ENCODE measurements at regions not wholly inside any gene's neighbourhood (a gene's known extent, or its start where the extent isn't known, plus 50 kb on each side); places are given as distances from the start of the nearest gene placed in this dataset.
"Not testable (repeated sequence)": the region's sequence is repeated elsewhere in the genome, so short reads cannot be mapped to it uniquely, and the experiment has no call there.

DNA sequence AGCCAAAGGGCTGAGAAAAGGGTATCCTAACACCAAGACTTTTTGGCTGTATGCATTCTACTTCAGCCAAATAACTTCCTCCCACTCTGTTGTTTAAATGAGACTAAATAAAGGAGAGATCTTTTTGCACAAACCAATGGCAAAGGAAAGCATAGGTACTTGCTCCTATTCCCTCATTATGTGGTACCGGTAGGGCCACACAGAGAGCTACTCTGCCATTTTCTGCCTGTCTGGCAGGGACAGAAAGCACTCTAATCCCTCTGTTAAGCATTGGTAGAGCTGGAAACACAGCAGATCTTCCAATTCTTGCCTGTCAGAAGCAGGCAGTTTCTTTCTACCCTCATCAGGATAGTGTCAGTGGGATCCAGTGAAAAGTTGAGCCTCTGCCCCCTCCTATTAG is 918.3 kb upstream of the TMEFF2 start:
- DNase-seq (ENCODE audit: low read depth in 4 of 6, low spot score in 6 of 6), result no peak
- 75% methylated on average over 1 of the region's 1 CpG for WGBS (ENCODE audit: insufficient coverage)

GRCh38 chr2:193103064-193103463 is 908.3 kb upstream of the TMEFF2 start:
- Histone ChIP-seq H3K27me3 (ENCODE audit: control insufficient read depth, insufficient read depth, low read length) (no peaks in the 10 kb centered on the region), H3K4me3 (ENCODE audit: low read depth, low read length) (no peak overlapping the region), H3K9me3 (ENCODE audit: control insufficient read depth, insufficient read depth, low read length) (no peaks in the 10 kb centered on the region), H3K4me1 (ENCODE audit: control insufficient read depth, insufficient read depth, low read length) (no peaks in the 10 kb centered on the region), H3K27ac (ENCODE audit: low read depth, low read length) (no peak overlapping the region), H3K36me3 (ENCODE audit: control insufficient read depth, insufficient read depth, low read length) (no peaks in the 10 kb centered on the region)
- no CpG with 5 or more reads among the region's 1 CpG for WGBS (ENCODE audit: insufficient coverage)
- DNase-seq (ENCODE audit: low read depth in 4 of 6, low spot score in 6 of 6), result no peak

More for the DNA sequence above, 918.3 kb upstream of the TMEFF2 start:
- no peaks in the 10 kb centered on the region for H3K9me3 ChIP-seq (ENCODE audit: control insufficient read depth, insufficient read depth, low read length)
- no peak overlapping the region for H3K4me3 ChIP-seq (ENCODE audit: low read depth, low read length)
- H3K27me3 ChIP-seq (ENCODE audit: control insufficient read depth, insufficient read depth, low read length), result no peaks in the 10 kb centered on the region
- H3K36me3 ChIP-seq (ENCODE audit: control insufficient read depth, insufficient read depth, low read length), result no peaks in the 10 kb centered on the region
- no peak overlapping the region for H3K27ac ChIP-seq (ENCODE audit: low read depth, low read length)
- H3K4me1 ChIP-seq (ENCODE audit: control insufficient read depth, insufficient read depth, low read length), result no peaks in the 10 kb centered on the region

GRCh38 chr2:193101591-193101990 is 906.9 kb upstream of the TMEFF2 start:
- H3K27me3 ChIP-seq (ENCODE audit: control insufficient read depth, insufficient read depth, low read length), result no peaks in the 10 kb centered on the region
- no peaks in the 10 kb centered on the region for H3K4me1 ChIP-seq (ENCODE audit: control insufficient read depth, insufficient read depth, low read length)
- no peak overlapping the region for H3K27ac ChIP-seq (ENCODE audit: low read depth, low read length)
- no peaks in the 10 kb centered on the region for H3K36me3 ChIP-seq (ENCODE audit: control insufficient read depth, insufficient read depth, low read length)
- no peak for DNase-seq (ENCODE audit: low read depth in 4 of 6, low spot score in 6 of 6)
- H3K4me3 ChIP-seq (ENCODE audit: low read depth, low read length), result no peak overlapping the region
- no peaks in the 10 kb centered on the region for H3K9me3 ChIP-seq (ENCODE audit: control insufficient read depth, insufficient read depth, low read length)
- 100% methylated on average over 1 of the region's 5 CpGs for WGBS (ENCODE audit: insufficient coverage)

GRCh38 chr2:193088026-193088425 is 893.3 kb upstream of the TMEFF2 start:
- DNase-seq (ENCODE audit: low read depth in 4 of 6, low spot score in 6 of 6), result no peak
- no CpG with 5 or more reads among the region's 1 CpG for WGBS (ENCODE audit: insufficient coverage)
- no peaks in the 10 kb centered on the region for H3K27me3 ChIP-seq (ENCODE audit: control insufficient read depth, insufficient read depth, low read length)
- H3K9me3 ChIP-seq (ENCODE audit: control insufficient read depth, insufficient read depth, low read length), result no peaks in the 10 kb centered on the region
- H3K4me3 ChIP-seq (ENCODE audit: low read depth, low read length), result no peak overlapping the region
- no peak overlapping the region for H3K27ac ChIP-seq (ENCODE audit: low read depth, low read length)
- no peaks in the 10 kb centered on the region for H3K36me3 ChIP-seq (ENCODE audit: control insufficient read depth, insufficient read depth, low read length)
- no peaks in the 10 kb centered on the region for H3K4me1 ChIP-seq (ENCODE audit: control insufficient read depth, insufficient read depth, low read length)

DNA sequence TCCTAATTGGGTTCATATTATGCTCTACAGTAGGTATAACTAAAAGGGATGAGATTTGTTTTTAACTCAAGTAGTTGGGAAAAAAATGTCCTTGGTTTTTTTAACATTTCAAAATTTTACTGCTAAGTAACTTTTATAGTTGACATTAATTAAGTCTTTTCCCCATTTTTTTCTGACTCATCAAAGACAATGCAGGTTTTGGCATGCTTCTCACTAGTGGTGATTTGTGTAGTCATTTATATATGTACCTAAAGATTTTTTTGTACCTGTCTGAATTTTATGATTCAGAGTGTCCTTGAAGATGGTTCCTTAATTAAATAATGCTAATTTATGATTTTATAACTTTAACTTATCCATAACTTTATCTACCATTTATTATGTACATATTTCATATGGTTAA is 882.3 kb upstream of the TMEFF2 start:
- H3K27me3 ChIP-seq (ENCODE audit: control insufficient read depth, insufficient read depth, low read length), result no peaks in the 10 kb centered on the region
- H3K4me1 ChIP-seq (ENCODE audit: control insufficient read depth, insufficient read depth, low read length), result no peaks in the 10 kb centered on the region
- no peak overlapping the region for H3K4me3 ChIP-seq (ENCODE audit: low read depth, low read length)
- no peak overlapping the region for H3K27ac ChIP-seq (ENCODE audit: low read depth, low read length)
- no peak for DNase-seq (ENCODE audit: low read depth in 4 of 6, low spot score in 6 of 6)
- no peaks in the 10 kb centered on the region for H3K36me3 ChIP-seq (ENCODE audit: control insufficient read depth, insufficient read depth, low read length)
- H3K9me3 ChIP-seq (ENCODE audit: control insufficient read depth, insufficient read depth, low read length), result no peaks in the 10 kb centered on the region

- WGBS (ENCODE audit: insufficient coverage), result no CpG with 5 or more reads among the region's 2 CpGs
- no peak for DNase-seq (ENCODE audit: low read depth in 4 of 6, low spot score in 6 of 6)
- H3K4me1 ChIP-seq (ENCODE audit: control insufficient read depth, insufficient read depth, low read length), result no peaks in the 10 kb centered on the region
- no peak overlapping the region for H3K4me3 ChIP-seq (ENCODE audit: low read depth, low read length)
- peaks cover 2% of the 10 kb centered on the region for H3K9me3 ChIP-seq (ENCODE audit: control insufficient read depth, insufficient read depth, low read length)
- no peaks in the 10 kb centered on the region for H3K36me3 ChIP-seq (ENCODE audit: control insufficient read depth, insufficient read depth, low read length)
- H3K27ac ChIP-seq (ENCODE audit: low read depth, low read length), result no peak overlapping the region
- no peaks in the 10 kb centered on the region for H3K27me3 ChIP-seq (ENCODE audit: control insufficient read depth, insufficient read depth, low read length)
These were observed 880.2 kb upstream of the TMEFF2 start for GRCh38 chr2:193074933-193075332.

- WGBS (ENCODE audit: insufficient coverage), result 83% methylated on average over 2 of the region's 3 CpGs
These were observed 877.9 kb upstream of the TMEFF2 start for GRCh38 chr2:193072647-193073046.

DNA sequence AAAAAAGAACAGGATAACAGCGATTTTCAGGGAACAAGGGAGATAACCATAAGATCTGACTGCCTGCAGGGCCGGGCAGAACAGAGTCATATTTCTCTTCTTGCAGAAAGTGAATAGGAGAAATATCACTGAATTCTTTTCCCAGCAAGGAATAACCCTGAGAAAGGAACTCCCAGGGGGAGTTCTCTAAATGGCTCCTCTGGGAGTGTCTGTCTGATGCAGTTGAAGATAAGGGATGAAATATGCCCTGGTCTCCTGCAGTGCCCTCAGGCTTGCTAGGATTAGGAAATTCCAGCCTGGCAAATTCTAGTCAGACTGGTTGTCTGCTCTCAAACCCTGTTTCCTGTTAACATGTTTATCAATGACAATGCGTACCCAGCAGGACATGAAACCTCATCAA is 830.8 kb upstream of the TMEFF2 start:
- H3K4me3 ChIP-seq (ENCODE audit: low read depth, low read length); H3K27me3 ChIP-seq (ENCODE audit: control insufficient read depth, insufficient read depth, low read length); H3K36me3 ChIP-seq (ENCODE audit: control insufficient read depth, insufficient read depth, low read length); H3K4me1 ChIP-seq (ENCODE audit: control insufficient read depth, insufficient read depth, low read length); H3K9me3 ChIP-seq (ENCODE audit: control insufficient read depth, insufficient read depth, low read length); H3K27ac ChIP-seq (ENCODE audit: low read depth, low read length); DNase-seq (ENCODE audit: low read depth in 4 of 6, low spot score in 6 of 6): not testable (repeated sequence)
- WGBS (ENCODE audit: insufficient coverage), result 77% methylated on average over 1 of the region's 3 CpGs

More at GRCh38 chr2:193072647-193073046, 877.9 kb upstream of the TMEFF2 start:
- no peak for DNase-seq (ENCODE audit: low read depth in 4 of 6, low spot score in 6 of 6)
- no peak overlapping the region for H3K4me3 ChIP-seq (ENCODE audit: low read depth, low read length)
- no peaks in the 10 kb centered on the region for H3K36me3 ChIP-seq (ENCODE audit: control insufficient read depth, insufficient read depth, low read length)
- H3K27ac ChIP-seq (ENCODE audit: low read depth, low read length), result no peak overlapping the region
- peaks cover 2% of the 10 kb centered on the region for H3K9me3 ChIP-seq (ENCODE audit: control insufficient read depth, insufficient read depth, low read length)
- no peaks in the 10 kb centered on the region for H3K4me1 ChIP-seq (ENCODE audit: control insufficient read depth, insufficient read depth, low read length)
- no peaks in the 10 kb centered on the region for H3K27me3 ChIP-seq (ENCODE audit: control insufficient read depth, insufficient read depth, low read length)

- 100% methylated on average over 1 of the region's 1 CpG for WGBS (ENCODE audit: insufficient coverage)
These were observed 830.1 kb upstream of the TMEFF2 start for GRCh38 chr2:193024791-193025190.

DNA sequence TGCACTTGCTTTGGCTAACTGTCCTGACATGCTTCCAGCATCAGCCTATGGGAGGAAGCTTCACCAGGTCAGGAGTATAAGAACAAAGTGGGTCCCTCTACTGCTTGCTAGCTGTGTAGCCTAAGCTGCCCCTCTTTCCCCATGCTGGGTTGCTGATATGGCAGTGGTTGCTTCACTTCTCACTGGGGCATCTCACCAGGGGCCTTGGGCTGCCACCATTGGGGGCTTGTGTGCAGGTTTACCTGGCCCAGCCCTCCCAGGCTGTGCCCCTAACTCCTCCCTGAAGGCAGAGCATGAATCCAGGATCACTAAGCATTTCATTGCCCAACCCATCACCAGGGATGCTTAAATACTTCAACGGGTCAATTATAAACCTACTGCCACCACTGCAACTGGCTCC is 817.1 kb upstream of the TMEFF2 start:
- Histone ChIP-seq H3K4me3 (ENCODE audit: low read depth, low read length) (no peak overlapping the region), H3K9me3 (ENCODE audit: control insufficient read depth, insufficient read depth, low read length) (no peaks in the 10 kb centered on the region), H3K36me3 (ENCODE audit: control insufficient read depth, insufficient read depth, low read length) (no peaks in the 10 kb centered on the region), H3K27me3 (ENCODE audit: control insufficient read depth, insufficient read depth, low read length) (no peaks in the 10 kb centered on the region), H3K27ac (ENCODE audit: low read depth, low read length) (no peak overlapping the region), H3K4me1 (ENCODE audit: control insufficient read depth, insufficient read depth, low read length) (no peaks in the 10 kb centered on the region)
- no peak for DNase-seq (ENCODE audit: low read depth in 4 of 6, low spot score in 6 of 6)
- 100% methylated on average over 1 of the region's 1 CpG for WGBS (ENCODE audit: insufficient coverage)

More at GRCh38 chr2:193024791-193025190, 830.1 kb upstream of the TMEFF2 start:
- Histone ChIP-seq H3K27ac (ENCODE audit: low read depth, low read length) (no peak overlapping the region), H3K27me3 (ENCODE audit: control insufficient read depth, insufficient read depth, low read length) (no peaks in the 10 kb centered on the region), H3K9me3 (ENCODE audit: control insufficient read depth, insufficient read depth, low read length) (no peaks in the 10 kb centered on the region), H3K4me1 (ENCODE audit: control insufficient read depth, insufficient read depth, low read length) (no peaks in the 10 kb centered on the region), H3K36me3 (ENCODE audit: control insufficient read depth, insufficient read depth, low read length) (no peaks in the 10 kb centered on the region), H3K4me3 (ENCODE audit: low read depth, low read length) (no peak overlapping the region)
- DNase-seq (ENCODE audit: low read depth in 4 of 6, low spot score in 6 of 6), result no peak

Data from spinal cord (tissue), 9 donors.